ENCODE measurements at regions not wholly inside any gene's neighbourhood (a gene's known extent, or its start where the extent isn't known, plus 50 kb on each side); places are given as distances from the start of the nearest gene placed in this dataset.
"Not testable (repeated sequence)": the region's sequence is repeated elsewhere in the genome, so short reads cannot be mapped to it uniquely, and the experiment has no call there.

- DNase-seq (ENCODE audit: low read depth, low spot score); H3K4me3 ChIP-seq (ENCODE audit: low read depth, low read length); H3K27ac ChIP-seq (ENCODE audit: low read depth, low read length); POLR2A ChIA-PET; H3K9me3 ChIP-seq (ENCODE audit: control insufficient read depth, insufficient read depth, low read length); CTCF ChIA-PET: not testable (repeated sequence)
- H3K27me3 ChIP-seq (ENCODE audit: control insufficient read depth, insufficient read depth, low read length), result peaks cover 18% of the 10 kb centered on the region
These were observed 68.4 kb upstream of the TOP3B start for GRCh38 chr22:22051032-22051431.

- ChIA-PET CTCF (no interaction called here), POLR2A (no interaction called here)
- Histone ChIP-seq H3K27ac (ENCODE audit: low read depth, low read length) (no peak overlapping the region), H3K9me3 (ENCODE audit: control insufficient read depth, insufficient read depth, low read length) (no peaks in the 10 kb centered on the region), H3K4me3 (ENCODE audit: low read depth, low read length) (no peak overlapping the region), H3K27me3 (ENCODE audit: control insufficient read depth, insufficient read depth, low read length) (peaks cover 24% of the 10 kb centered on the region)
- no peak for TF ChIP-seq CTCF (IDR thresholded peaks at IDR 0.05; ENCODE audit: low read depth, low read length)
- DNase-seq (ENCODE audit: low read depth, low spot score), result no peak
These were observed 67.7 kb upstream of the TOP3B start for GRCh38 chr22:22050141-22050775.

GRCh38 chr22:22049684-22050083, 67.1 kb upstream of the TOP3B start:
- POLR2A ChIA-PET, result no interaction called here

GRCh38 chr22:22048981-22049531, 66.5 kb upstream of the TOP3B start:
- H3K4me3 ChIP-seq (ENCODE audit: low read depth, low read length), result no peak overlapping the region
- CTCF ChIA-PET, result no interaction called here
- no peak for TF ChIP-seq CTCF (IDR thresholded peaks at IDR 0.05; ENCODE audit: low read depth, low read length)
- POLR2A ChIA-PET, result no interaction called here
- no peaks in the 10 kb centered on the region for H3K9me3 ChIP-seq (ENCODE audit: control insufficient read depth, insufficient read depth, low read length)
- no peak for DNase-seq (ENCODE audit: low read depth, low spot score)
- H3K27me3 ChIP-seq (ENCODE audit: control insufficient read depth, insufficient read depth, low read length), result peaks cover 27% of the 10 kb centered on the region
- no peak overlapping the region for H3K27ac ChIP-seq (ENCODE audit: low read depth, low read length)

More at GRCh38 chr22:22049684-22050083, 67.1 kb upstream of the TOP3B start:
- peaks cover 24% of the 10 kb centered on the region for H3K27me3 ChIP-seq (ENCODE audit: control insufficient read depth, insufficient read depth, low read length)
- CTCF ChIA-PET, result no interaction called here
- H3K27ac ChIP-seq (ENCODE audit: low read depth, low read length), result no peak overlapping the region
- no peak overlapping the region for H3K4me3 ChIP-seq (ENCODE audit: low read depth, low read length)
- DNase-seq (ENCODE audit: low read depth, low spot score), result no peak
- H3K9me3 ChIP-seq (ENCODE audit: control insufficient read depth, insufficient read depth, low read length), result no peaks in the 10 kb centered on the region
- no peak for TF ChIP-seq CTCF (IDR thresholded peaks at IDR 0.05; ENCODE audit: low read depth, low read length)

GRCh38 chr22:22048318-22048942, 65.8 kb upstream of the TOP3B start:
- Histone ChIP-seq H3K27me3 (ENCODE audit: control insufficient read depth, insufficient read depth, low read length) (peaks cover 27% of the 10 kb centered on the region), H3K9me3 (ENCODE audit: control insufficient read depth, insufficient read depth, low read length) (no peaks in the 10 kb centered on the region), H3K27ac (ENCODE audit: low read depth, low read length) (no peak overlapping the region), H3K4me3 (ENCODE audit: low read depth, low read length) (no peak overlapping the region)
- CTCF ChIA-PET, result no interaction called here
- no peak for TF ChIP-seq CTCF (IDR thresholded peaks at IDR 0.05; ENCODE audit: low read depth, low read length)
- DNase-seq (ENCODE audit: low read depth, low spot score), result no peak
- POLR2A ChIA-PET, result no interaction called here
